ENCODE measurements at regions not wholly inside any gene's neighbourhood (a gene's known extent, or its start where the extent isn't known, plus 50 kb on each side); places are given as distances from the start of the nearest gene placed in this dataset.

DNA sequence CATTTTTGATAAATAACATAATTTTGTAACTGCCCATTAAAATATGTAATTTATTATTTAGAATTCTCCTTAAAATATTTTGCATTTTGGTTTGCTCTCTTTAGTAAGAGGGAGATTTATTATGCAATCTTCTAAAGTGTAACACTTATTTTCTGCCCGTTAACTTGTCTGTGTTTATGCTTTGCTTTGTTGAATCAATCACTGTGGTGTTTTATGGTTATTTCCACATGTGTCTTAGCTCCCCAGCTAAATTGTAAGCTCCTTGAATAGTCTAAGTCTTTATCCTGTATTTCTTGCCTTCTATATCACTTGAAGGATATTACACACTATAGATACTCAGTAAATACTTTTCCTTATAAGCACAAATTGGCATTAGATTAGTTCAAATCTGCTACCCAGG, 166.6 kb upstream of the SPRED2 start:
- TF ChIP-seq, protein P1, sequence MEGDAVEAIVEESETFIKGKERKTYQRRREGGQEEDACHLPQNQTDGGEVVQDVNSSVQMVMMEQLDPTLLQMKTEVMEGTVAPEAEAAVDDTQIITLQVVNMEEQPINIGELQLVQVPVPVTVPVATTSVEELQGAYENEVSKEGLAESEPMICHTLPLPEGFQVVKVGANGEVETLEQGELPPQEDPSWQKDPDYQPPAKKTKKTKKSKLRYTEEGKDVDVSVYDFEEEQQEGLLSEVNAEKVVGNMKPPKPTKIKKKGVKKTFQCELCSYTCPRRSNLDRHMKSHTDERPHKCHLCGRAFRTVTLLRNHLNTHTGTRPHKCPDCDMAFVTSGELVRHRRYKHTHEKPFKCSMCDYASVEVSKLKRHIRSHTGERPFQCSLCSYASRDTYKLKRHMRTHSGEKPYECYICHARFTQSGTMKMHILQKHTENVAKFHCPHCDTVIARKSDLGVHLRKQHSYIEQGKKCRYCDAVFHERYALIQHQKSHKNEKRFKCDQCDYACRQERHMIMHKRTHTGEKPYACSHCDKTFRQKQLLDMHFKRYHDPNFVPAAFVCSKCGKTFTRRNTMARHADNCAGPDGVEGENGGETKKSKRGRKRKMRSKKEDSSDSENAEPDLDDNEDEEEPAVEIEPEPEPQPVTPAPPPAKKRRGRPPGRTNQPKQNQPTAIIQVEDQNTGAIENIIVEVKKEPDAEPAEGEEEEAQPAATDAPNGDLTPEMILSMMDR (IDR thresholded peaks at IDR 0.05; ENCODE audit: control insufficient read depth, extremely low read depth, insufficient read depth) = no peak
- no peak overlapping the region for H3K4me3 ChIP-seq (ENCODE audit: low read depth, low read length)
- DNase-seq (ENCODE audit: low read depth) = no peak

- H3K4me3 ChIP-seq (ENCODE audit: low read depth, low read length) = no peak overlapping the region
- no peak for DNase-seq (ENCODE audit: low read depth)
- TF ChIP-seq, protein P1 (IDR thresholded peaks at IDR 0.05; ENCODE audit: control insufficient read depth, extremely low read depth, insufficient read depth) = no peak
These were observed 165.9 kb upstream of the SPRED2 start for GRCh38 chr2:65598264-65598663.

- no peak for DNase-seq (ENCODE audit: low read depth)
- TF ChIP-seq, protein P1 (IDR thresholded peaks at IDR 0.05; ENCODE audit: control insufficient read depth, extremely low read depth, insufficient read depth) = no peak
These were observed 163.2 kb upstream of the SPRED2 start for GRCh38 chr2:65595630-65596029.

GRCh38 chr2:65594150-65594549, 161.8 kb upstream of the SPRED2 start:
- TF ChIP-seq, protein P1 (IDR thresholded peaks at IDR 0.05; ENCODE audit: control insufficient read depth, extremely low read depth, insufficient read depth) = no peak
- DNase-seq (ENCODE audit: low read depth) = no peak
- H3K4me3 ChIP-seq (ENCODE audit: low read depth, low read length) = no peak overlapping the region

More at GRCh38 chr2:65595630-65596029, 163.2 kb upstream of the SPRED2 start:
- H3K4me3 ChIP-seq (ENCODE audit: low read depth, low read length) = no peak overlapping the region

DNA sequence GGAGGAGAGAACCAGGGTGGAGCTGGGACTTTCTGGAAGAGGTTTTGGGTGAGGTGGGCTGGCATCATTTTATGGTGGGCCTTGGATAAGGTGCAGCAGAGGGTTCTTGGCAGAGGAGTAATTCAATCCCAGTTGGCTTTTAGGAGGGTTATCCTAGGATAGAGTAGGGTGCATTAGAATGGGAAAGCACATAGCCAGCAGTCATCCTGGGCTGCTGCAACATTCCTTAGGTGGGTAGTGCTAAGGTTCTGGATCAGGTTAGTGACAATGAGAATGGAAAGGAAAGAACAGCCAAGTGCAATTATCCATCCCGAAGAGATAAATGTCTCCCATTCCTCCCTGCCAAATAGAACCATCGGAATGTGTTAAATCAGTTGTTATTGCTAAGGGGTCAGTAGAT, 157.3 kb upstream of the SPRED2 start:
- no peak for DNase-seq (ENCODE audit: low read depth)
- TF ChIP-seq, protein P1 (IDR thresholded peaks at IDR 0.05; ENCODE audit: control insufficient read depth, extremely low read depth, insufficient read depth) = no peak
- H3K4me3 ChIP-seq (ENCODE audit: low read depth, low read length) = no peak overlapping the region

- TF ChIP-seq, protein P1 (IDR thresholded peaks at IDR 0.05; ENCODE audit: control insufficient read depth, extremely low read depth, insufficient read depth) = no peak
- no peak for DNase-seq (ENCODE audit: low read depth)
- H3K4me3 ChIP-seq (ENCODE audit: low read depth, low read length) = no peak overlapping the region
These were observed 155.4 kb upstream of the SPRED2 start for GRCh38 chr2:65587779-65588178.

DNA sequence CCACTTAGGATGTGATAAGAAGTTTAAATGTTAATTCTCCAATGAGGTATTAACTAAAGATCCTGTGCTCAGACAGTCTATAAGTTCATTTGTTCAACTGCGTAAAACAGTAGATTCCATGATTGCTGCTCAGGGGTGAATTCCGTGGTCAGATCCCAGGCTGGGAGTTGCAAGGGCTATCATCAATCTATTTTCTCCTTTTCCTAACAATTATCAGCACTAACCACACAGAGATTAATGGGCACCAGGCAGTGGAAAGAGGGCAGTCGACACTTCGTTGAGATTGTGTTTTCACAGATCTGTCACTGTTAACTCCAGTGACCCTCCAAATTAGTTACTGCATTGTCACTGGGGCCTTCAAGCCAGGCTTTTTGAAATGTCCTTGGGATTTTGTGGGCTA, 154.1 kb upstream of the SPRED2 start:
- DNase-seq (ENCODE audit: low read depth) = no peak
- TF ChIP-seq, protein P1 (IDR thresholded peaks at IDR 0.05; ENCODE audit: control insufficient read depth, extremely low read depth, insufficient read depth) = no peak
- H3K4me3 ChIP-seq (ENCODE audit: low read depth, low read length) = no peak overlapping the region

All from LNCaP clone FGC (cell line).